Ascending aorta (tissue), 2 donors: ENCODE measurements at regions not wholly inside any gene's neighbourhood (a gene's known extent, or its start where the extent isn't known, plus 50 kb on each side); places are given as distances from the start of the nearest gene placed in this dataset.

Experiments used
- DNase-seq, 2 donors: peaks; one replicate each; pipeline ENCODE4 v3.0.0-alpha.2; 2019; ENCODE audit warnings: low spot score in 2 of 2
- H3K27ac ChIP-seq, 2 donors: fragments of 200-600 bp; sonication (generic); one replicate each; pipeline ENCODE4 v1.5.1; 2016 to 2017; ENCODE audit warnings: mild to moderate bottlenecking in 1 of 2
- H3K27me3 ChIP-seq: fragments of 200-600 bp; sonication (generic); one replicate; pipeline ENCODE4 v1.5.1; 2017
- H3K36me3 ChIP-seq, 2 donors: fragments of 200-600 bp; sonication (generic); one replicate each; pipeline ENCODE4 v1.5.1; 2016
- H3K4me1 ChIP-seq, 2 donors: fragments of 200-600 bp; sonication (generic); one replicate each; pipeline ENCODE4 v1.5.1; 2016 to 2017; ENCODE audit warnings: mild to moderate bottlenecking in 1 of 2
- H3K4me3 ChIP-seq, 2 donors: fragments of 200-600 bp; sonication (generic); one replicate each; pipeline ENCODE4 v1.5.1; 2016 to 2017; ENCODE audit warnings: mild to moderate bottlenecking in 1 of 2
- H3K9me3 ChIP-seq, 2 donors: fragments of 200-600 bp; sonication (generic); one replicate each; pipeline ENCODE4 v1.5.1; 2016
- CTCF ChIP-seq, 3 experiments: fragments of 200-600 bp in 2 of 3; fragments of 450-650 bp in 1 of 3; sonication (generic) in 2 of 3; IDR thresholded peaks; one replicate each; pipeline ENCODE4 v1.5.1; 2016 to 2019; ENCODE audit warnings: antibody characterized with exemption in 3 of 3, mild to moderate bottlenecking in 1 of 3, moderate library complexity in 1 of 3
- intact Hi-C: fragments of 100-400 bp; cut with DNase I; formaldehyde crosslinking; loops from one replicate; pipeline ENCODE4 v1.15.1; 2023

GRCh38 chr3:96007650-96008195, 806.7 kb upstream of the EPHA6 start:
- intact Hi-C loops: no loop called here
- H3K27ac ChIP-seq: no peak overlapping the region
- TF ChIP-seq CTCF (IDR thresholded peaks at IDR 0.05): no peak

GRCh38 chr3:96012939-96013338, 801.5 kb upstream of the EPHA6 start:
- no peaks in the 10 kb centered on the region for H3K36me3 ChIP-seq
- no peak for DNase-seq
- intact Hi-C loops: no loop called here
- H3K9me3 ChIP-seq: no peaks in the 10 kb centered on the region
- no peak for TF ChIP-seq CTCF (IDR thresholded peaks at IDR 0.05)
- no peak overlapping the region for H3K27ac ChIP-seq
- H3K4me3 ChIP-seq: no peak overlapping the region
- no peaks in the 10 kb centered on the region for H3K27me3 ChIP-seq
- H3K4me1 ChIP-seq: no peaks in the 10 kb centered on the region

More at GRCh38 chr3:96007650-96008195, 806.7 kb upstream of the EPHA6 start:
- DNase-seq: no peak
- no peaks in the 10 kb centered on the region for H3K4me1 ChIP-seq
- H3K36me3 ChIP-seq: no peaks in the 10 kb centered on the region
- no peak overlapping the region for H3K4me3 ChIP-seq
- H3K9me3 ChIP-seq: no peaks in the 10 kb centered on the region
- H3K27me3 ChIP-seq: no peaks in the 10 kb centered on the region

GRCh38 chr3:96017556-96017955, 796.8 kb upstream of the EPHA6 start:
- intact Hi-C loops: no loop called here
- Histone ChIP-seq H3K4me3 (no peak overlapping the region), H3K9me3 (no peaks in the 10 kb centered on the region), H3K36me3 (no peaks in the 10 kb centered on the region), H3K27me3 (no peaks in the 10 kb centered on the region), H3K27ac (no peak overlapping the region), H3K4me1 (no peaks in the 10 kb centered on the region)
- DNase-seq: no peak
- TF ChIP-seq CTCF (IDR thresholded peaks at IDR 0.05): no peak

GRCh38 chr3:96022676-96023075, 791.7 kb upstream of the EPHA6 start:
- Histone ChIP-seq H3K9me3 (no peaks in the 10 kb centered on the region), H3K4me1 (no peaks in the 10 kb centered on the region), H3K36me3 (no peaks in the 10 kb centered on the region), H3K4me3 (no peak overlapping the region), H3K27me3 (no peaks in the 10 kb centered on the region), H3K27ac (no peak overlapping the region)
- intact Hi-C loops: no loop called here
- no peak for TF ChIP-seq CTCF (IDR thresholded peaks at IDR 0.05)
- DNase-seq: no peak

GRCh38 chr3:96027718-96028117, 786.7 kb upstream of the EPHA6 start:
- no peaks in the 10 kb centered on the region for H3K36me3 ChIP-seq
- H3K4me1 ChIP-seq: no peaks in the 10 kb centered on the region
- H3K27me3 ChIP-seq: no peaks in the 10 kb centered on the region
- no peak overlapping the region for H3K27ac ChIP-seq
- no peaks in the 10 kb centered on the region for H3K9me3 ChIP-seq
- no peak for DNase-seq
- H3K4me3 ChIP-seq: no peak overlapping the region
- intact Hi-C loops: no loop called here
- TF ChIP-seq CTCF (IDR thresholded peaks at IDR 0.05): no peak

GRCh38 chr3:96039632-96040031, 774.8 kb upstream of the EPHA6 start:
- Histone ChIP-seq H3K4me3 (no peak overlapping the region), H3K9me3 (no peaks in the 10 kb centered on the region), H3K27ac (no peak overlapping the region), H3K4me1 (no peaks in the 10 kb centered on the region), H3K36me3 (no peaks in the 10 kb centered on the region), H3K27me3 (no peaks in the 10 kb centered on the region)
- no peak for TF ChIP-seq CTCF (IDR thresholded peaks at IDR 0.05)
- no peak for DNase-seq
- intact Hi-C loops: no loop called here
